ENCODE measurements at regions not wholly inside any gene's neighbourhood (a gene's known extent, or its start where the extent isn't known, plus 50 kb on each side); places are given as distances from the start of the nearest gene placed in this dataset.
"Not testable (repeated sequence)": the region's sequence is repeated elsewhere in the genome, so short reads cannot be mapped to it uniquely, and the experiment has no call there.

DNA sequence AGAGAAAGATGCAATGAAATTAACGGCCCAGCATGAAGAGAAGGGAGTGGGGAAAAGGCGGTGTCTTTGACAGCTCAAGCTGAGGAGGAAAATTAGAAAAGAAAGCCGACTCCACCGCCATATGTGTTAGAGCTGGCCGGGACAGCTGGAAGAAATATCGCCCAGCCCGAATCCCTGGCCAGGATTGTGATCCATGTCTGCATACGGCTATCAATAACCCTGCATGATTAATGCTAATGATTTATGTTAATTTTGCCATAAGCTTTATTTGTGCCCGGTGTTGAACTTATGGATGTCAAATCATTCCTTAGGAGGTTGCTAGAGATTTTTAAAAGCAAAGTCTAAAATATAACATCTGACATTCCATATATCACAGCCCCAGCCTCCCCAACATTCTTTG lies 263.4 kb upstream of the ZNF507 start:
- DNase-seq (ENCODE audit: low read depth), result no peak
- no peak overlapping the region for H3K4me3 ChIP-seq (ENCODE audit: control insufficient read depth, low read depth, low read length)
- no peak for TF ChIP-seq CTCF (IDR thresholded peaks at IDR 0.05; ENCODE audit: control insufficient read depth, insufficient read depth, low read depth, low read length, missing control alignments)

DNA sequence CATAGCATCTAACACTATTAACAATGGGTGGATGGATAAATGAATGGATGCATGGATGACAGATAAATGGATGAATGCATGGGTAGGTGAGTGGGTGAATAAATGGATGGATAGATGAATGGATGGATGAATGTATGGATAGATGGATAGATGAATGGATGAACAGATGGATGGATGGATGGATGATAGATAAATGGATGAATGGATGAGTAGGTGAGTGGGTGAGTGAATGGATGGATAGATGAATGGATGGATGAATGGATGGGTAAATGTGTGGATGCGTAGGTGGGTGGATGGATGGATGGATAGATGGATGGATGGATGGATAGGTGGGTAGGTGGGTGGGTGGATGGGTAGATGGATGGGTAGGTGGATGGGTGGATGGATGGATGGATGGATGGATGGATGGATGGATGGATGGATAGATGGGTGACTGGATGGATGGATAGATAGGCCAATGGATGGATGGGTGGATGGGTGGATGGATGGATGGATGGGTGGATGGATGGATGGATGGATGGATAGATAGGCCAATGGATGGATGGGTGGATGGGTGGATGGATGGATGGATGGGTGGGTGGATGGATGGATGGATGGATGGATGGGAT lies 260.6 kb upstream of the ZNF507 start:
- H3K4me3 ChIP-seq (ENCODE audit: control insufficient read depth, low read depth, low read length); DNase-seq (ENCODE audit: low read depth): not testable (repeated sequence)

GRCh38 chr19:32091241-32091640 lies 254.2 kb upstream of the ZNF507 start:
- no peak for TF ChIP-seq CTCF (IDR thresholded peaks at IDR 0.05; ENCODE audit: control insufficient read depth, insufficient read depth, low read depth, low read length, missing control alignments)
- H3K4me3 ChIP-seq (ENCODE audit: control insufficient read depth, low read depth, low read length), result no peak overlapping the region
- DNase-seq (ENCODE audit: low read depth), result no peak

- no peak for TF ChIP-seq CTCF (IDR thresholded peaks at IDR 0.05; ENCODE audit: control insufficient read depth, insufficient read depth, low read depth, low read length, missing control alignments)
- no peak overlapping the region for H3K4me3 ChIP-seq (ENCODE audit: control insufficient read depth, low read depth, low read length)
- no peak for DNase-seq (ENCODE audit: low read depth)
These were observed 248.4 kb upstream of the ZNF507 start for GRCh38 chr19:32097011-32097410.

- H3K4me3 ChIP-seq (ENCODE audit: control insufficient read depth, low read depth, low read length), result no peak overlapping the region
- no peak for DNase-seq (ENCODE audit: low read depth)
- TF ChIP-seq CTCF (IDR thresholded peaks at IDR 0.05; ENCODE audit: control insufficient read depth, insufficient read depth, low read depth, low read length, missing control alignments), result no peak
These were observed 247.8 kb upstream of the ZNF507 start for GRCh38 chr19:32097620-32098019.

GRCh38 chr19:32098968-32099367 lies 246.4 kb upstream of the ZNF507 start:
- no peak overlapping the region for H3K4me3 ChIP-seq (ENCODE audit: control insufficient read depth, low read depth, low read length)
- TF ChIP-seq CTCF (IDR thresholded peaks at IDR 0.05; ENCODE audit: control insufficient read depth, insufficient read depth, low read depth, low read length, missing control alignments), result no peak
- no peak for DNase-seq (ENCODE audit: low read depth)

DNA sequence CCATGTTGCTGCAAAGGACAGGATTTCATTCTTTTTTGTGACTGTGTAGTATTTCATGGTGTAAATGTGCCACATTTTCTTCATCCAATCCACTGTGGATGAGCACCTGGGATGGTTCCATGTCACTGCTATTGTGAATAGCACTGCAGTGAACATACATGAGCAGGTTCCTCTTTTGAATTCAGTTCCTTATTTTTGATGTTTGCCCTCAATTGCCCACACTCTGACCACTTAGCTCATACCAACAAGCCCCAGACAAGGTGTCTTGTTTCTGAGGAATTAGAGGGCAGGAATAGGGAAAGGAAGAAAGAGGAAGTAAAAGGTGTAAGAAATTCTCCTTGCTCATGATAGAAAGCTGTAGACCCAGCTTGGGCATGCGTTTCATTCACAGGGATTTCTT lies 244.2 kb upstream of the ZNF507 start:
- H3K4me3 ChIP-seq (ENCODE audit: control insufficient read depth, low read depth, low read length), result no peak overlapping the region
- no peak for TF ChIP-seq CTCF (IDR thresholded peaks at IDR 0.05; ENCODE audit: control insufficient read depth, insufficient read depth, low read depth, low read length, missing control alignments)
- no peak for DNase-seq (ENCODE audit: low read depth)

Data from AG09309 (cell line).